ENCODE measurements at regions not wholly inside any gene's neighbourhood (a gene's known extent, or its start where the extent isn't known, plus 50 kb on each side); places are given as distances from the start of the nearest gene placed in this dataset.

- TF ChIP-seq CTCF (IDR thresholded peaks at IDR 0.05) (no peak), POLR2A (IDR thresholded peaks at IDR 0.05) (no peak)
These were observed 291.4 kb downstream of the IRX2 start for GRCh38 chr5:2460098-2460497.

All from lower leg skin (tissue), 3 donors.